H1 (cell line): ENCODE measurements at regions not wholly inside any gene's neighbourhood (a gene's known extent, or its start where the extent isn't known, plus 50 kb on each side); places are given as distances from the start of the nearest gene placed in this dataset.

ENCODE experiments used
- CTCF ChIA-PET: fragments of 300-600 bp; sonication (Branson Sonifier 250); formaldehyde crosslinking; loops from one replicate; lab custom pipeline; 2021; ENCODE audit not compliant: partially characterized antibody; lab: Charles Lee
- POLR2A ChIA-PET: fragments of 300-600 bp; sonication (Branson Sonifier 250); formaldehyde crosslinking; loops from one replicate; lab custom pipeline; 2021; ENCODE audit warnings: inconsistent platforms; ENCODE audit not compliant: partially characterized antibody; lab: Charles Lee
- DNase-seq, 2 experiments: peaks; one replicate each; pipeline versions ENCODE4 v3.0.0 to v3.0.0-alpha.2; 2010 to 2022; ENCODE audit warnings: low spot score in 2 of 2, low read depth in 1 of 2, mixed read lengths in 1 of 2
- FAIRE-seq: peaks from 2 replicates; lab custom pipeline; 2011; peaks lifted over from hg19 to GRCh38; lab: Jason Lieb, UNC
- H2AFZ ChIP-seq: 2 replicates; pipeline ENCODE4 v1.8.1; 2012; ENCODE audit warnings: low read length, inconsistent platforms
- H2AK5ac ChIP-seq: 2 replicates; pipeline ENCODE4 v1.6.1; 2013; ENCODE audit warnings: low read depth, low read length
- H2BK120ac ChIP-seq: replicated peaks from 2 replicates; pipeline ENCODE3; 2013; ENCODE audit warnings: low read depth, low read length, inconsistent platforms
- H2BK12ac ChIP-seq: 2 replicates; pipeline ENCODE4 v1.6.1; 2013; ENCODE audit warnings: low read depth, low read length
- H2BK15ac ChIP-seq: 2 replicates; pipeline ENCODE4 v1.6.1; 2013; ENCODE audit warnings: low read length
- H2BK20ac ChIP-seq: 2 replicates; pipeline ENCODE4 v1.6.1; 2013; ENCODE audit warnings: low read length
- H2BK5ac ChIP-seq: 2 replicates; pipeline ENCODE4 v1.6.1; 2013; ENCODE audit warnings: low read depth, low read length
- H3K14ac ChIP-seq: 2 replicates; pipeline ENCODE4 v1.6.1; 2013; ENCODE audit warnings: inconsistent platforms; ENCODE audit not compliant: insufficient read length
- H3K18ac ChIP-seq: 2 replicates; pipeline ENCODE4 v1.6.1; 2013; ENCODE audit warnings: low read length; ENCODE audit errors: extremely low read depth
- H3K23ac ChIP-seq: 2 replicates; pipeline ENCODE4 v1.6.1; 2013; ENCODE audit warnings: inconsistent platforms; ENCODE audit not compliant: insufficient read length
- H3K23me2 ChIP-seq: 2 replicates; pipeline ENCODE4 v1.6.1; 2013; ENCODE audit warnings: low read depth, low read length
- H3K27ac ChIP-seq: 2 replicates; pipeline ENCODE4 v1.6.1; 2011; ENCODE audit warnings: low read depth, low read length, inconsistent platforms
- H3K27me3 ChIP-seq, 4 experiments: replicated peaks in 1 of 4; 1 replicate in 1 of 4; 2 replicates in 3 of 4; pipeline versions ENCODE4 v1.6.1 to v1.8.1; 2011 to 2013; ENCODE audit warnings: low read length in 3 of 4, mild to moderate bottlenecking in 3 of 4, inconsistent platforms in 2 of 4, mixed read lengths in 2 of 4, moderate library complexity in 1 of 4; ENCODE audit not compliant: control insufficient read depth in 3 of 4, insufficient read depth in 3 of 4; ENCODE audit errors: extremely low read depth in 1 of 4
- H3K36me3 ChIP-seq, 4 experiments: 2 replicates each; pipeline versions ENCODE4 v1.6.1 to v1.8.1; 2011 to 2013; ENCODE audit warnings: mild to moderate bottlenecking in 4 of 4, low read length in 3 of 4, moderate library complexity in 2 of 4, control low read depth in 1 of 4, inconsistent platforms in 1 of 4; ENCODE audit not compliant: insufficient read depth in 4 of 4, control insufficient read depth in 2 of 4
- H3K4ac ChIP-seq: replicated peaks from 2 replicates; pipeline ENCODE3; 2013; ENCODE audit warnings: low read length, low read depth, mixed read lengths, inconsistent platforms; ENCODE audit not compliant: insufficient read length
- H3K4me1 ChIP-seq, 4 experiments: replicated peaks in 1 of 4; 1 replicate in 1 of 4; 2 replicates in 3 of 4; pipeline versions ENCODE4 v1.6.1 to v1.8.1; 2011 to 2013; ENCODE audit warnings: low read length in 3 of 4, inconsistent platforms in 2 of 4, mixed read lengths in 1 of 4; ENCODE audit not compliant: insufficient read depth in 4 of 4, control insufficient read depth in 3 of 4
- H3K4me2 ChIP-seq, 2 experiments: 2 replicates each; pipeline versions ENCODE4 v1.6.1 to v1.8.1; 2011 to 2013; ENCODE audit warnings: low read depth in 2 of 2, low read length in 2 of 2, control low read depth in 1 of 2, inconsistent platforms in 1 of 2, mild to moderate bottlenecking in 1 of 2; ENCODE audit not compliant: insufficient read depth in 1 of 2
- H3K4me3 ChIP-seq, 4 experiments: fragments of 200-600, 300-600 bp in 1 of 4; sonication (generic), shearing (Covaris generic), sonication (Bioruptor Twin) in 1 of 4; 2 replicates each; pipeline versions ENCODE4 v1.5.1 to v1.8.1; 2011 to 2016; ENCODE audit warnings: low read length in 4 of 4, low read depth in 3 of 4, control low read depth in 2 of 4, inconsistent platforms in 2 of 4, mild to moderate bottlenecking in 2 of 4, mixed read lengths in 1 of 4, moderate library complexity in 1 of 4; ENCODE audit not compliant: insufficient read depth in 2 of 4; ENCODE audit errors: extremely low read depth in 1 of 4
- H3K56ac ChIP-seq: replicated peaks from 2 replicates; pipeline ENCODE3; 2013; ENCODE audit warnings: low read depth, mild to moderate bottlenecking, mixed read lengths, low read length, inconsistent platforms; ENCODE audit not compliant: insufficient read length
- H3K79me1 ChIP-seq: 2 replicates; pipeline ENCODE4 v1.6.1; 2013; ENCODE audit warnings: low read depth, low read length, control low read depth
- H3K79me2 ChIP-seq, 2 experiments: 2 replicates each; pipeline versions ENCODE4 v1.6.1 to v1.8.1; 2012 to 2013; ENCODE audit warnings: low read length in 2 of 2, mild to moderate bottlenecking in 2 of 2, inconsistent platforms in 1 of 2; ENCODE audit not compliant: insufficient read depth in 2 of 2, control insufficient read depth in 1 of 2
- H3K9ac ChIP-seq, 4 experiments: replicated peaks in 1 of 4; 1 replicate in 1 of 4; 2 replicates in 3 of 4; pipeline versions ENCODE4 v1.6.1 to v1.8.1; 2011 to 2013; ENCODE audit warnings: low read depth in 3 of 4, low read length in 3 of 4, control low read depth in 2 of 4, mild to moderate bottlenecking in 2 of 4, moderate library complexity in 2 of 4, inconsistent platforms in 1 of 4; ENCODE audit errors: extremely low read depth in 1 of 4
- H3K9me3 ChIP-seq, 2 experiments: 2 replicates each; pipeline versions ENCODE4 v1.6.1 to v1.8.1; 2012 to 2013; ENCODE audit warnings: mild to moderate bottlenecking in 2 of 2, moderate library complexity in 2 of 2, control low read depth in 1 of 2, inconsistent platforms in 1 of 2, low read depth in 1 of 2, low read length in 1 of 2, mixed read lengths in 1 of 2; ENCODE audit not compliant: insufficient read depth in 2 of 2
- H4K20me1 ChIP-seq, 2 experiments: replicated peaks in 1 of 2; 2 replicates each; pipeline versions ENCODE3 to v1.8.1; 2011 to 2013; ENCODE audit warnings: inconsistent platforms in 2 of 2, low read length in 2 of 2, mild to moderate bottlenecking in 1 of 2; ENCODE audit not compliant: insufficient read depth in 2 of 2, control insufficient read depth in 1 of 2
- H4K5ac ChIP-seq: 2 replicates; pipeline ENCODE4 v1.6.1; 2013; ENCODE audit warnings: low read length, low read depth, mixed read lengths, inconsistent platforms; ENCODE audit not compliant: insufficient read length
- H4K8ac ChIP-seq: 2 replicates; pipeline ENCODE4 v1.8.0; 2013; ENCODE audit warnings: mild to moderate bottlenecking, moderate library complexity, low read length, inconsistent platforms; ENCODE audit not compliant: insufficient read depth; ENCODE audit errors: extremely low read depth
- H4K91ac ChIP-seq: replicated peaks from 2 replicates; pipeline ENCODE3; 2013; ENCODE audit warnings: low read length, mixed read lengths, inconsistent platforms; ENCODE audit not compliant: insufficient read length
- CHD1 ChIP-seq: IDR thresholded peaks from 2 replicates; pipeline ENCODE4 v1.6.1; 2012; ENCODE audit warnings: low read depth, low read length, improper control_type of control experiment
- CTCF ChIP-seq, 3 experiments: IDR thresholded peaks; 1 replicate in 2 of 3; 2 replicates in 1 of 3; pipeline versions ENCODE4 v1.5.1 to v1.6.1; 2011; ENCODE audit warnings: low read length in 3 of 3, mild to moderate bottlenecking in 3 of 3, inconsistent platforms in 2 of 3, low read depth in 1 of 3, moderate library complexity in 1 of 3; ENCODE audit not compliant: insufficient read depth in 1 of 3; ENCODE audit errors: control extremely low read depth in 1 of 3
- EGR1 ChIP-seq: IDR thresholded peaks from 2 replicates; pipeline ENCODE4 v1.6.1; 2011; ENCODE audit warnings: low read depth, low read length, borderline replicate concordance
- GABPA ChIP-seq: IDR thresholded peaks from 2 replicates; pipeline ENCODE4 v1.6.1; 2011; ENCODE audit warnings: mild to moderate bottlenecking, low read length, moderate library complexity, borderline replicate concordance; ENCODE audit not compliant: insufficient read depth
- JUN ChIP-seq: IDR thresholded peaks from 2 replicates; pipeline ENCODE4 v1.6.1; 2011; ENCODE audit warnings: low read depth, mild to moderate bottlenecking, improper control_type of control experiment, low read length
- NRF1 ChIP-seq: IDR thresholded peaks from 2 replicates; pipeline ENCODE4 v1.6.1; 2011; ENCODE audit warnings: mild to moderate bottlenecking, low read depth, low read length, improper control_type of control experiment
- RBBP5 ChIP-seq: IDR thresholded peaks from 2 replicates; pipeline ENCODE4 v1.7.1; 2012; ENCODE audit warnings: low read depth, mild to moderate bottlenecking, inconsistent platforms, low read length, moderate library complexity, borderline replicate concordance
- SAP30 ChIP-seq: fragments of 300-600 bp; sonication (generic); IDR thresholded peaks from 2 replicates; pipeline ENCODE4 v1.7.1; 2012; ENCODE audit warnings: low read length, moderate library complexity, mild to moderate bottlenecking, inconsistent platforms; ENCODE audit not compliant: insufficient read depth, insufficient replicate concordance
- SP4 ChIP-seq: IDR thresholded peaks from 2 replicates; pipeline ENCODE4 v1.6.1; 2012; ENCODE audit warnings: low read length, inconsistent platforms
- TBP ChIP-seq: IDR thresholded peaks from 2 replicates; pipeline ENCODE4 v1.6.1; 2011; ENCODE audit warnings: low read depth, low read length, improper control_type of control experiment
- USF2 ChIP-seq: IDR thresholded peaks from 2 replicates; pipeline ENCODE4 v1.6.1; 2011; ENCODE audit warnings: low read length, improper control_type of control experiment
- WGBS, 2 experiments: shearing (Covaris generic) in 1 of 2; methylation state at CpG; one replicate each; pipeline versions ENCODE4 v1.1.6 to v1.1.7; 2013 to 2015; ENCODE audit warnings: low lambda C conversion rate in 2 of 2, mixed read lengths in 2 of 2, inconsistent platforms in 1 of 2, low coverage in 1 of 2, missing lambda C conversion rate in 1 of 2; ENCODE audit not compliant: insufficient replicate concordance in 2 of 2, insufficient coverage in 1 of 2, insufficient read length in 1 of 2; ENCODE audit errors: extremely low coverage in 1 of 2, missing lambda C conversion rate in 1 of 2; 5-methylcytosine and 5-hydroxymethylcytosine counted together

GRCh38 chr1:198848649-198849048 lies 209.8 kb downstream of the PTPRC start:
- DNase-seq = no peak
- H3K18ac ChIP-seq = no peak overlapping the region
- no peaks in the 10 kb centered on the region for H3K9me3 ChIP-seq
- no peaks in the 10 kb centered on the region for H3K23me2 ChIP-seq
- ChIA-PET POLR2A (no interaction called here), CTCF (interaction anchor here (1.8 to 2.0 kb wide), 2 partner anchors 18 to 395 kb away, joined by 5 read pairs; no protein-coding TSS in a partner anchor)
- H3K4me3 ChIP-seq = no peak overlapping the region
- H2AK5ac ChIP-seq = no peak overlapping the region
- no peak overlapping the region for H3K4ac ChIP-seq
- WGBS, 2 experiments = 100% methylated on average over 1 of the region's 1 CpG; no CpG with 5 or more reads in 1 of the 2 experiments
- no peak for FAIRE-seq
- H2BK120ac ChIP-seq = no peak overlapping the region
- H3K56ac ChIP-seq = no peak overlapping the region
- H2BK20ac ChIP-seq = no peak overlapping the region
- H3K9ac ChIP-seq = no peak overlapping the region
- no peak overlapping the region for H3K14ac ChIP-seq
- no peak overlapping the region for H3K23ac ChIP-seq
- H3K36me3 ChIP-seq = no peaks in the 10 kb centered on the region
- H2AFZ ChIP-seq = no peak overlapping the region
- no peaks in the 10 kb centered on the region for H3K4me1 ChIP-seq
- no peaks in the 10 kb centered on the region for H3K79me2 ChIP-seq
- H3K27ac ChIP-seq = no peak overlapping the region
- H3K79me1 ChIP-seq = no peaks in the 10 kb centered on the region
- no peak overlapping the region for H2BK12ac ChIP-seq
- no peak overlapping the region for H4K5ac ChIP-seq
- no peak overlapping the region for H3K4me2 ChIP-seq
- H4K91ac ChIP-seq = no peak overlapping the region
- peaks cover 0 to 4% (median 0%) of the 10 kb centered on the region in 4 experiments; a peak in 1 of 7 replicates for H3K27me3 ChIP-seq
- no peaks in the 10 kb centered on the region for H4K20me1 ChIP-seq
- H2BK5ac ChIP-seq = no peak overlapping the region
- H4K8ac ChIP-seq = no peak overlapping the region
- H2BK15ac ChIP-seq = no peak overlapping the region
- TF ChIP-seq EGR1 (no peak), GABPA (no peak), NRF1 (no peak), CTCF (IDR thresholded peaks at IDR 0.05; ENCODE audit: control extremely low read depth in 1 of 3, insufficient read depth in 1 of 3, low read depth in 1 of 3, low read length in 3 of 3) (no peak), USF2 (no peak), CHD1 (no peak), TBP (no peak), JUN (no peak), SP4 (no peak), RBBP5 (no peak), SAP30 (no peak)
